ENCODE measurements at regions not wholly inside any gene's neighbourhood (a gene's known extent, or its start where the extent isn't known, plus 50 kb on each side); places are given as distances from the start of the nearest gene placed in this dataset.

GRCh38 chr13:22060187-22060586 lies 389.3 kb downstream of the FGF9 start:
- TF ChIP-seq CTCF (IDR thresholded peaks at IDR 0.05 in 2 of 3, conservative IDR thresholded peaks at IDR 0.05 in 1 of 3; ENCODE audit: borderline replicate concordance in 1 of 3, insufficient read depth in 1 of 3, low read depth in 2 of 3, low read length in 2 of 3) (no peak), POLR2A (IDR thresholded peaks at IDR 0.05; ENCODE audit: borderline replicate concordance, extremely low read depth, insufficient read depth, insufficient read length) (no peak), EZH2 (IDR thresholded peaks at IDR 0.05) (no peak), ATF3 (IDR thresholded peaks at IDR 0.05) (no peak)

All from HCT116 (cell line).